Endothelial cell of hepatic sinusoid (primary cell): ENCODE measurements at regions not wholly inside any gene's neighbourhood (a gene's known extent, or its start where the extent isn't known, plus 50 kb on each side); places are given as distances from the start of the nearest gene placed in this dataset.

Experiments used
- in situ Hi-C: cut with HindIII; loops from 2 replicates; pipeline ENCODE4 v1.10.0; 2017; ENCODE audit warnings: low sequenced_read_pairs

GRCh38 chr13:50511877-50512341 lies 331.6 kb downstream of the DLEU7 start:
- in situ Hi-C loops = no loop called here

GRCh38 chr13:50512474-50513299 lies 330.8 kb downstream of the DLEU7 start:
- in situ Hi-C loops = no loop called here

DNA sequence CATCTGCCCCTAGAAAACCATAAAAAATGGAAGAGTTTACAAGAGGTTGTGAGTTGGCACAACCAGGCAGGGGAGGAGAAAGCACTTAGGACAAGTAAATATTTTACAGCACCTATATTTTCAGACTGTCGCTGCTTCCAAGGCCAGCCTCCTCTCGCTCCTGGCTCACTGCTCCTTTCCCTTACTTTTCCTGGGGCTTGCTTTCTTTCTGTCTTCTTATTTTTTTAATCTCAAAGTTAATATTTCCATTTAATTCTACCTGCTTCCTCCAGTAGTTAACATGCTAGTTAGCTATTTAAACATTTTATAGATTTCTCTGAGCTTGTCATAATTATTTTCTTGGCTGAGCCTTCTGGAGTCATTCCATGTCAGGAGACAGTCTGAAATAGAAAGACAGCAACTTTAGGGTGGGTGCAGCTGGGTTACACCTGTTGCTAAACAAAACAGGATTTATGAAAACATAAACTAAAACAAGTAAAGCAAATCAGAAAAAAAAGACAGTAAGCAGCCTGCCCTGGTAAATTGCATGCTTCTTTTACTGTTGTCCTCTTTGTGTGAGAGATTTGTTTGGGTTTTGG lies 330.1 kb downstream of the DLEU7 start:
- in situ Hi-C loops = no loop called here

GRCh38 chr13:50514249-50514648 lies 329.2 kb downstream of the DLEU7 start:
- in situ Hi-C loops = no loop called here

GRCh38 chr13:50518131-50518530 lies 325.4 kb downstream of the DLEU7 start:
- in situ Hi-C loops = no loop called here

DNA sequence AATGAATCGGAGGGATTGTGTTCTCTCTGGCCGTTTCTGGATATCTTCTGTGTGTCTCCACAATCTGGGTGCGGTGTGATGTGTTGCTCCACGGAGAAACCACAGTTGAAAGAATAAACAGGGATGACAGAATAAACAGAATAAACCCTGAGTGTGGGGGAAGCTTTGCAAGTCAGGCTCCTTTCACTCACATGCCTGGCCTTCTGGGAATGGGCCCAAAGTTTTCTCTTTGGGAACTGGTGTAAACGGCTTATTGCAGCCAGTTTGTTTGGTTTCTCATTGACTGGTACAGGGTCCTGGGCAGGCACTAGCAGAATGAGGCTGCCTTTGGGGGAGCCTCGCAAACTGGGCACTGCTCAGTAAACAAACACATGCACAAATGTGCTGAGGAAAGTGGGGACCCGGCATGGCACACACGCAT lies 324.7 kb downstream of the DLEU7 start:
- in situ Hi-C loops = no loop called here

- in situ Hi-C loops = no loop called here
Measured at GRCh38 chr13:50519866-50520265, 323.6 kb downstream of the DLEU7 start.

GRCh38 chr13:50521006-50521830 lies 322.3 kb downstream of the DLEU7 start:
- in situ Hi-C loops = no loop called here

DNA sequence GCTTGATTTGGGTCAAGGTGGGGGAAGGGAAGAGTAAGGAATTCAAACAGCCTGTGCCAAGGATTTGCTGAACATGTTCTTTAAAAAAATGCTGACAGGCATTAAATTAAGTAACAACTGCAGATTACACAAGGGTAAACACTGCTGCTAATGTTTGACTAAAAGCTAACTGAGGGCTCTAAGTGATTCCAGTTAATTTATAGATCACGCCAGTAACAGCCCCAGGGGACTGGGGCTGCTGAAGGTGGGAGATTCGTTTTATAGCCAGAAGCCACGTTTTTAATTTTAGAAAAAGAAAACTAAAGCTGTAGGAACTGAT lies 321.7 kb downstream of the DLEU7 start:
- in situ Hi-C loops = no loop called here

GRCh38 chr13:50522506-50522905 lies 321.0 kb downstream of the DLEU7 start:
- in situ Hi-C loops = no loop called here

GRCh38 chr13:50523307-50523706 lies 320.2 kb downstream of the DLEU7 start:
- in situ Hi-C loops = no loop called here

- in situ Hi-C loops = no loop called here
Measured at GRCh38 chr13:50524560-50524959, 318.9 kb downstream of the DLEU7 start.

- in situ Hi-C loops = no loop called here
Measured at GRCh38 chr13:50526661-50527071, 316.8 kb downstream of the DLEU7 start.

DNA sequence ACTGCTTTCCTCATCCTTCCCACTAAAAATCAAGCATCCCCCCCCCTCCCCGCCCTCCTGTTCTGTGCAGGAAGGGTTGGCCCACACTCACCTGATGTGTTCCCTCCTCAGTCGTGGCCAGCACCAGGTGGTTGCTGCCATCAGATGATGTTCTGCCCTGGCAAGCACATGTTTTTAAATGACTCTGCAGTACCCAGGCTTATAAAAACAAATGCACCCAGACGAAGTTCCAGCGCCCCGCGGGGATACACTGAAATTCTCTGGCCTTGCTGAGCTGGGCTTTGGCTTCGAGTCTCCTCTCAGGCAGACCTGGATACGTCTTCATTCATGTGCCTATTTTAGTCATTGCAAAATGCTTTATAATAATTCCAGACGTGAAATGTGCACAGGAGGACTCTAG lies 316.3 kb downstream of the DLEU7 start:
- in situ Hi-C loops = no loop called here

- in situ Hi-C loops = no loop called here
Measured at GRCh38 chr13:50527612-50528509, 315.6 kb downstream of the DLEU7 start.

- in situ Hi-C loops = no loop called here
Measured at GRCh38 chr13:50529154-50529882, 314.2 kb downstream of the DLEU7 start.

DNA sequence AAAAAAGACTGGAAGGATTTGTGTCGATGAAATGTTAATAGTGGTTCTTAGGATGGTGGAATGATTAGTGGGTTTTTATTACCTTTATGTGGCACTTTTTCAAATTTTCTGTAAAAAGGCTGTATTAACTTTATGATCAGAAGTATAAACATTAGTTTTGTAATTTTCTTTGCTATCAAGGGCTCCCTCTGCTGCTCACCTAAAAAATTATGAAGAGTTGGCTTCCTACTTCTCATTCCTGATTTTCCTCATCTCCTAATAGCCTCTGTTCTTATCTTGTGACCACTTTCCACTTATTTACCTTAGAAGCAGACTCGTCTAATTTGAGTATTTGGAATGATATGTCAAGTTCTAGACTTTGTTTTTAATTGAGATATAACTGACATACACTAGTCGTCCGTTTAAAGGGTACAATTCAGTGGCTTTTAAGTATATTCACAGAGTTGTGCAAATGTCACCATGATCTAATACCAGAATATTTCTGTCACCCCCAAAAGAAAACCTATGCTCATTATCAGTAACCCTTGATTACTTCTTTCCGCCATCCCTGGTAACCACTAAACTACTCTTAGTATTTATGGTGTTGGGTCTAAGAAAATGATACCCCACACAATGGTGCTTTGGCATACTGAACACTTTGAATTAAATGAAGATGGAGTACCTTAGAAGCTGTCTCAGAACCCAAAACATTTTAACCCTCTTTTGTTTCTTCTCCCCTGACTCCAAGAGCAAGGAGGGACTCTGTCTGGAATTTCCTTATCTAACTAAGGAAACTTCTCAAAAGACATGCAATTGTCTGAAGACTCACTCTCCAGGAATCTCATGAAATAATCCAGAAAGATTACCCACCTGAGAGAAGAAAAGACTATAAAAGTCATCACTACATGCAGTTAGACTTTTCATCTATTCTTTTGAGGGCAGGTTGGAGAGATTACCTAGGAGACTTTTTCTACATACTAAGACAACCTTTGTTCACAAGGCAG lies 311.3 kb downstream of the DLEU7 start:
- in situ Hi-C loops = no loop called here

GRCh38 chr13:50535050-50535449 lies 308.4 kb downstream of the DLEU7 start:
- in situ Hi-C loops = no loop called here

- in situ Hi-C loops = no loop called here
Measured at GRCh38 chr13:50537029-50537428, 306.5 kb downstream of the DLEU7 start.
